ENCODE measurements at regions not wholly inside any gene's neighbourhood (a gene's known extent, or its start where the extent isn't known, plus 50 kb on each side); places are given as distances from the start of the nearest gene placed in this dataset.

DNA sequence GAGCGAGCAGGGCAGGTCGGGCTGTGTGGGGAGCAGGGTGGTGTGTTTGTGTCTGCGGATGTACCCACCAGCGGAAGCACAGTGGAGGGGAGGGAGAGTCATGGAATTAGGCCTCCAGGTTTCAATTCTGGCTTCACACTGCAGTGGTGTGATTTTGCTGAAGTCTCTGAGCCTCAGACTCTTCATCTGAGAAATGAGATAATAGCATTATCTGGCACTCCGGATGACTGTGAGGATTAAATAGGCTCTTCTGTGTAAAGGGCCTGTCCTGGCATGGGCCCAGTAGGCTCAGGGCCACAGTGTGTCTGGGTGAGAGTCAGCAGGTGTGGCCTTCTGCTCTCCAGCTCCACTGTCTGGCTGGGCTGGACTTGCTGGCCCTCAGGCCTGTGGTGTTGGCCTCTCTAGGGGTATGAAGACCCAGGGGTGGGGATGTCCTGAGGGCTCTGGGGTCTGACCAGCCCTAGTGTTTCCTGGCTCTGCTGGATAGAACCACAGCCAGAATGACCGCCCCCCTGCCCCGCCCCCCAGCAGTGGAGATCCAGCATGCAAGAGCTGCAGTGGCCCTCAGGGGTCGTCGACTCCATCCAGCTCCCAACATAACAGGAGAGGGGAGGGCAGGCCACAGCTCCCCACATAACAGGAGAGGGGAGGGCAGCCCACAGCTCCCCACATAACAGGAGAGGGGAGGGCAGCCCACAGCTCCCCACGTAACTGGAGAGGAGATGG, 178.6 kb downstream of the RPS24 start:
- TF ChIP-seq, protein P1, sequence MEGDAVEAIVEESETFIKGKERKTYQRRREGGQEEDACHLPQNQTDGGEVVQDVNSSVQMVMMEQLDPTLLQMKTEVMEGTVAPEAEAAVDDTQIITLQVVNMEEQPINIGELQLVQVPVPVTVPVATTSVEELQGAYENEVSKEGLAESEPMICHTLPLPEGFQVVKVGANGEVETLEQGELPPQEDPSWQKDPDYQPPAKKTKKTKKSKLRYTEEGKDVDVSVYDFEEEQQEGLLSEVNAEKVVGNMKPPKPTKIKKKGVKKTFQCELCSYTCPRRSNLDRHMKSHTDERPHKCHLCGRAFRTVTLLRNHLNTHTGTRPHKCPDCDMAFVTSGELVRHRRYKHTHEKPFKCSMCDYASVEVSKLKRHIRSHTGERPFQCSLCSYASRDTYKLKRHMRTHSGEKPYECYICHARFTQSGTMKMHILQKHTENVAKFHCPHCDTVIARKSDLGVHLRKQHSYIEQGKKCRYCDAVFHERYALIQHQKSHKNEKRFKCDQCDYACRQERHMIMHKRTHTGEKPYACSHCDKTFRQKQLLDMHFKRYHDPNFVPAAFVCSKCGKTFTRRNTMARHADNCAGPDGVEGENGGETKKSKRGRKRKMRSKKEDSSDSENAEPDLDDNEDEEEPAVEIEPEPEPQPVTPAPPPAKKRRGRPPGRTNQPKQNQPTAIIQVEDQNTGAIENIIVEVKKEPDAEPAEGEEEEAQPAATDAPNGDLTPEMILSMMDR (IDR thresholded peaks at IDR 0.05), result no peak
- TF ChIP-seq POLR2A (IDR thresholded peaks at IDR 0.05) (no peak), EP300 (IDR thresholded peaks at IDR 0.05) (no peak)

Data from tibial nerve (tissue), 4 donors.